Prostate gland (tissue), 2 donors: ENCODE measurements at regions not wholly inside any gene's neighbourhood (a gene's known extent, or its start where the extent isn't known, plus 50 kb on each side); places are given as distances from the start of the nearest gene placed in this dataset.

Experiments used
- POLR2A ChIP-seq: fragments of 450-650 bp; IDR thresholded peaks from one replicate; pipeline ENCODE4 v1.6.1; 2016; ENCODE audit warnings: antibody characterized with exemption, mild to moderate bottlenecking
- POLR2AphosphoS5 ChIP-seq: sonication (generic); formaldehyde crosslinking; IDR thresholded peaks from one replicate; pipeline ENCODE4 v1.6.1; 2017; ENCODE audit warnings: antibody characterized with exemption
- TF ChIP-seq, protein P1 (sequence below), 4 experiments: fragments of 200-600 bp in 2 of 4; fragments of 450-650 bp in 2 of 4; sonication (generic) in 2 of 4; IDR thresholded peaks; 1 replicate in 3 of 4; 2 replicates in 1 of 4; pipeline ENCODE4 v1.5.1; 2016 to 2019; ENCODE audit warnings: antibody characterized with exemption in 4 of 4, mild to moderate bottlenecking in 2 of 4, moderate library complexity in 2 of 4

DNA sequence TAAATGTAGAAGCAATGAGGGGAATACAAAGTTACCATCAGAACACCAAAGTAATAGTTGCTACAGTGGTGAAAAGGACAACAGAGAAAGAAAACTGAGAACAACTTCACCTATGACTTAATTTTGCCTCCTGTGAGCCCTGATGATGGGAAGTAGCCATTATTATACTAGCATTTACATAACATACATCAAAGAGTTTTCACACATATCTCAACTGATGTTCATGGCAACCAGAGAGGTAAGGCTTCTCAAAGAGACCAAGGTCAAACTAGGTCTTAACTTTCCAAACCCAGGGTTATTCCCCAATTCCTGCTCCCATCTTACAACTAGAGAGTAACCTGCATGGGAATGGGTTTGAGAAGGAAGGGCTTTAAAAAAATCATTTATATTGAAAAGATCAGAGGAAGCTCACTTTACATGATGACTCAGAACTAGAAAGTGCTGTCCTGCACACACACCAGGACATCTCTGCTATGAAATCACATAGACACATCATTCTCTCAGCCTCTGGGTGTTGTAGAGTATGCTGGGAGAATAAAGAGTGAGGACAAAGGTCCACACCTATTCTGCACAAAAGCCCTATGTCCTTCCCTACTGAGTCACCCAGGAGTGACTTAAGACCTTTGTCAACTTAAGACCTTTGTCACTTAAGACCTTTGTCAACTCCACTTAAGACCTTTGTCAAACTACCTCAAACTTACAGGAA lies 179.7 kb downstream of the TNFSF18 start:
- TF ChIP-seq POLR2A (no peak), POLR2AphosphoS5 (no peak)
- TF ChIP-seq, protein P1, sequence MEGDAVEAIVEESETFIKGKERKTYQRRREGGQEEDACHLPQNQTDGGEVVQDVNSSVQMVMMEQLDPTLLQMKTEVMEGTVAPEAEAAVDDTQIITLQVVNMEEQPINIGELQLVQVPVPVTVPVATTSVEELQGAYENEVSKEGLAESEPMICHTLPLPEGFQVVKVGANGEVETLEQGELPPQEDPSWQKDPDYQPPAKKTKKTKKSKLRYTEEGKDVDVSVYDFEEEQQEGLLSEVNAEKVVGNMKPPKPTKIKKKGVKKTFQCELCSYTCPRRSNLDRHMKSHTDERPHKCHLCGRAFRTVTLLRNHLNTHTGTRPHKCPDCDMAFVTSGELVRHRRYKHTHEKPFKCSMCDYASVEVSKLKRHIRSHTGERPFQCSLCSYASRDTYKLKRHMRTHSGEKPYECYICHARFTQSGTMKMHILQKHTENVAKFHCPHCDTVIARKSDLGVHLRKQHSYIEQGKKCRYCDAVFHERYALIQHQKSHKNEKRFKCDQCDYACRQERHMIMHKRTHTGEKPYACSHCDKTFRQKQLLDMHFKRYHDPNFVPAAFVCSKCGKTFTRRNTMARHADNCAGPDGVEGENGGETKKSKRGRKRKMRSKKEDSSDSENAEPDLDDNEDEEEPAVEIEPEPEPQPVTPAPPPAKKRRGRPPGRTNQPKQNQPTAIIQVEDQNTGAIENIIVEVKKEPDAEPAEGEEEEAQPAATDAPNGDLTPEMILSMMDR (IDR thresholded peaks at IDR 0.05) = no peak
